ENCODE measurements at regions not wholly inside any gene's neighbourhood (a gene's known extent, or its start where the extent isn't known, plus 50 kb on each side); places are given as distances from the start of the nearest gene placed in this dataset.

- TF ChIP-seq CTCF (IDR thresholded peaks at IDR 0.05) (no peak), ZFX (IDR thresholded peaks at IDR 0.05; ENCODE audit: borderline replicate concordance) (no peak)
These were observed 66.4 kb upstream of the UGT2B15 start for GRCh38 chr4:68736813-68737212.

Measured in 22Rv1 (cell line).